Psoas muscle (tissue), 7 donors: ENCODE measurements at regions not wholly inside any gene's neighbourhood (a gene's known extent, or its start where the extent isn't known, plus 50 kb on each side); places are given as distances from the start of the nearest gene placed in this dataset.

ENCODE experiments used
- ATAC-seq, 4 donors: fragments of 200-7000 bp; cut with Tn5 transposase; one replicate each; pipeline ENCODE4 v1.9.1; 2020; ENCODE audit warnings: moderate library complexity in 3 of 4, mild to moderate bottlenecking in 2 of 4
- DNase-seq, 2 donors: peaks; one replicate each; pipeline ENCODE4 v3.0.0-alpha.2; 2020
- H3K27ac ChIP-seq: fragments of 200-600 bp; one replicate; pipeline ENCODE4 v1.8.0; 2022
- H3K27me3 ChIP-seq, 3 donors: fragments of 200-600 bp in 1 of 3; one replicate each; pipeline versions ENCODE4 v1.6.1 to v1.8.0; 2013 to 2022; ENCODE audit warnings: low read length in 2 of 3, mild to moderate bottlenecking in 2 of 3, moderate library complexity in 1 of 3; ENCODE audit not compliant: insufficient read depth in 3 of 3
- H3K36me3 ChIP-seq, 2 donors: fragments of 200-600 bp in 1 of 2; one replicate each; pipeline versions ENCODE4 v1.6.1 to v1.8.0; 2013 to 2022; ENCODE audit warnings: low read depth in 1 of 2, mild to moderate bottlenecking in 1 of 2, moderate library complexity in 1 of 2; ENCODE audit not compliant: insufficient read depth in 1 of 2
- H3K4me1 ChIP-seq: fragments of 200-600 bp; one replicate; pipeline ENCODE4 v1.8.0; 2022
- H3K4me3 ChIP-seq: fragments of 200-600 bp; one replicate; pipeline ENCODE4 v1.8.0; 2022; ENCODE audit warnings: mild to moderate bottlenecking
- H3K9me3 ChIP-seq: fragments of 200-600 bp; one replicate; pipeline ENCODE4 v1.8.0; 2022
- CTCF ChIP-seq: fragments of 200-600 bp; IDR thresholded peaks from one replicate; pipeline ENCODE4 v1.8.0; 2022; ENCODE audit warnings: antibody characterized with exemption
- WGBS, 3 donors: extraction: QIAGEN DNeasy Blood & Tissue Kit; methylation state at CpG; one replicate each; pipeline versions ENCODE4 v1.1.6 to v1.1.7; 2013; 5-methylcytosine and 5-hydroxymethylcytosine counted together
- intact Hi-C, 2 donors: fragments of 100-400 bp; cut with DNase I; formaldehyde crosslinking; loops; one replicate each; pipeline versions ENCODE4 v1.11.0 to v1.14.2; 2022
- donor health status: healthy with polysubstance abuse.
- donor health status: DM: no; HTN: no; CAD: no; lungs with moderate emphysema.
- donor health status: Bipolar disorder and iron deficiency.
- donor health status: healthy.
- donor health status: DM: yes; HTN: yes; CAD: no.
- donor health status: DM: no; HTN: no; CAD: no.
- donor health status: DM: yes; HTN: yes; CAD: no.

DNA sequence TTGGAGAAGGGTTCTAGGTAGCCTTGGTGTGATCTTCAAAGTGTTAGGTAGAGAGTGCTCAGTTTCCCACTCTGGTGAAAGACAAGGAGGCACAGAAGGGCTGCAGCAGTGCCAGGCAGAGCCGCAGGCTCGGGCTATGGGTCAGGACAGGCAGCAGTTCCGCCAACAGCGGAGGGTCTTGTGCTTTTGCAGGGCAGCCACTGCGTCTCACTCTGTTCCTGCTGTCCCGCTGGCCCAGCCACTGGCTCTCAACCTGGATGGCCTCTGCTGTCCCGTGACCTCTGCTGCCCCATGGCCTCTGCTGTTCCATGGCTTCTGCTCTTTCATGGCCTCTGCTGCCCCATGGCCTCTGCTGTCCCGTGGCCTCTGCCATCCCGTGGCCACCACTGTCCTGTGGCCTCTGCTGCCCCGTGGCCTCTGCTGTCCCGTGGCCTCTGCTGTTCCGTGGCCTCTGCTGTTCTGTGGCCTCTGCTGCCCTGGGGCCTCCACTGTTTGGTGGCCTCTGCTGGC lies 175.7 kb downstream of the URI1 start:
- Histone ChIP-seq H3K36me3 (no peaks in the 10 kb centered on the region), H3K4me1 (no peaks in the 10 kb centered on the region), H3K27me3 (peaks cover 0 to 6% (median 0%) of the 10 kb centered on the region in 3 donors), H3K4me3 (no peak overlapping the region), H3K9me3 (no peaks in the 10 kb centered on the region), H3K27ac (no peak overlapping the region)
- no peak for ATAC-seq
- no peak for DNase-seq
- intact Hi-C loops = no loop called here
- no peak for TF ChIP-seq CTCF
- WGBS, 3 donors = 92 to 96% (median 93%) methylated on average over 12 of the region's 12 CpGs

DNA sequence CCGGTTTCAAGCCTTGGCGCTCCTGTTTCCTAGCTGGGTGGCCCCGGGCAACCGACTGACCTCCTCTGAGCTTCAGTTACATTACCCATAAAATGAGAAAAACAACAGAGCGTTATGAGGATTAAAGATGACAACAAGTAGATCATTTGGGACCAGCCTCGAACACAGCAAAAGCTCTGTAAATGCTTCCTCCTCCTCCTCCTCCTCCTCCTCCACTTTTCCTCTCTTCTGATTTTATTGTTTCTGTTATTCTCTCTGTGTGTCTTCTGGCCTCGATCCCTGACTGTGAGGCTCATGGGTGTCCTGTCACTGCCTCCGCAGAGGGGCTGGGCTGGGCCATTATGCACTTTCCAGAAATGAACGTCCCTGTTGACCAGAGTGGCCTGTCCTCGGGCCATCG lies 176.2 kb downstream of the URI1 start:
- no peak for TF ChIP-seq CTCF
- intact Hi-C loops = no loop called here
- DNase-seq (no peak), ATAC-seq (no peak)
- WGBS, 3 donors = 79 to 83% (median 80%) methylated on average over 11 of the region's 11 CpGs
- H3K4me3 ChIP-seq = no peak overlapping the region
- H3K27ac ChIP-seq = no peak overlapping the region
- no peaks in the 10 kb centered on the region for H3K36me3 ChIP-seq
- no peaks in the 10 kb centered on the region for H3K4me1 ChIP-seq
- peaks cover 0 to 6% (median 0%) of the 10 kb centered on the region in 3 donors for H3K27me3 ChIP-seq
- no peaks in the 10 kb centered on the region for H3K9me3 ChIP-seq

DNA sequence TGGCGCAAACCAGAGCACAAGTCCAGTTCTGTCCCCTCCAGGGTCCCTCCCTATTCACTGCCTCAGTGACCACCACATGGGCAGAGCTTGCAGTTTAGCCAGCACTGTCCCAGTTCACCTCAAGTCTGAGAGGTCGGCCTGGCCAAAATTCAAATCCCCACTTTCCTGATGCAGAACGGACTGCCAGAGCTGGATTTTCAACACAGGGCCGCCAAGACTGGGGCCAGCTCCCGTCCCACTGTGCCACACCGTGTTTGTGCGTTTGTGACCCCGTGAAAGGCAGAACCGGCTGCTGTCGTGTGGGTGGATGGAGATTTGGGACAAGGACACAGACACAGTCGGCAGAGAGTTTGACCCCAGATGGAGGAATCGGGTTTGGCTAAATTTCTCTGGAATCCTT lies 176.7 kb downstream of the URI1 start:
- ATAC-seq = no peak
- H3K27ac ChIP-seq = no peak overlapping the region
- 46 to 51% (median 49%) methylated on average over 12 of the region's 12 CpGs for WGBS, 3 donors
- peaks cover 0 to 6% (median 0%) of the 10 kb centered on the region in 3 donors for H3K27me3 ChIP-seq
- no peak overlapping the region for H3K4me3 ChIP-seq
- no peak for DNase-seq
- no peak for TF ChIP-seq CTCF
- no peaks in the 10 kb centered on the region for H3K4me1 ChIP-seq
- H3K9me3 ChIP-seq = no peaks in the 10 kb centered on the region
- no peaks in the 10 kb centered on the region for H3K36me3 ChIP-seq
- intact Hi-C loops = no loop called here

- Histone ChIP-seq H3K27ac (no peak overlapping the region), H3K4me1 (no peaks in the 10 kb centered on the region), H3K27me3 (peaks cover 0 to 6% (median 0%) of the 10 kb centered on the region in 3 donors), H3K4me3 (no peak overlapping the region), H3K36me3 (no peaks in the 10 kb centered on the region), H3K9me3 (no peaks in the 10 kb centered on the region)
- TF ChIP-seq CTCF = no peak
- WGBS, 3 donors = 64 to 72% (median 65%) methylated on average over 12 of the region's 12 CpGs
- DNase-seq = no peak
- intact Hi-C loops = no loop called here
- ATAC-seq = no peak
These were observed 177.3 kb downstream of the URI1 start for GRCh38 chr19:30119180-30119908.
